ENCODE measurements at regions not wholly inside any gene's neighbourhood (a gene's known extent, or its start where the extent isn't known, plus 50 kb on each side); places are given as distances from the start of the nearest gene placed in this dataset.

- DNase-seq (ENCODE audit: low spot score): no peak
These were observed 93.1 kb upstream of the SPON1 start for GRCh38 chr11:13869398-13869886.

GRCh38 chr11:13874597-13874996 lies 87.9 kb upstream of the SPON1 start:
- no peak for DNase-seq (ENCODE audit: low spot score)

- no peak for DNase-seq (ENCODE audit: low spot score)
These were observed 86.9 kb upstream of the SPON1 start for GRCh38 chr11:13875643-13876042.

- DNase-seq (ENCODE audit: low spot score): no peak
These were observed 86.1 kb upstream of the SPON1 start for GRCh38 chr11:13876423-13876822.

GRCh38 chr11:13878077-13878476 lies 84.4 kb upstream of the SPON1 start:
- DNase-seq (ENCODE audit: low spot score): no peak

- DNase-seq (ENCODE audit: low spot score): no peak
These were observed 81.9 kb upstream of the SPON1 start for GRCh38 chr11:13880634-13881033.

GRCh38 chr11:13881226-13881905 lies 81.2 kb upstream of the SPON1 start:
- no peak for DNase-seq (ENCODE audit: low spot score)

GRCh38 chr11:13883042-13883441 lies 79.5 kb upstream of the SPON1 start:
- no peak for DNase-seq (ENCODE audit: low spot score)

- no peak for DNase-seq (ENCODE audit: low spot score)
These were observed 78.9 kb upstream of the SPON1 start for GRCh38 chr11:13883589-13883988.

GRCh38 chr11:13884158-13884799 lies 78.2 kb upstream of the SPON1 start:
- DNase-seq (ENCODE audit: low spot score): no peak

- DNase-seq (ENCODE audit: low spot score): no peak
These were observed 77.4 kb upstream of the SPON1 start for GRCh38 chr11:13885083-13885482.

- no peak for DNase-seq (ENCODE audit: low spot score)
These were observed 72.8 kb upstream of the SPON1 start for GRCh38 chr11:13889552-13890249.

- no peak for DNase-seq (ENCODE audit: low spot score)
These were observed 70.6 kb upstream of the SPON1 start for GRCh38 chr11:13891911-13892310.

- no peak for DNase-seq (ENCODE audit: low spot score)
These were observed 66.1 kb upstream of the SPON1 start for GRCh38 chr11:13896175-13896980.

GRCh38 chr11:13896981-13897353 lies 65.6 kb upstream of the SPON1 start:
- no peak for DNase-seq (ENCODE audit: low spot score)

GRCh38 chr11:13897646-13898276 lies 64.8 kb upstream of the SPON1 start:
- no peak for DNase-seq (ENCODE audit: low spot score)

GRCh38 chr11:13899603-13900002 lies 62.9 kb upstream of the SPON1 start:
- no peak for DNase-seq (ENCODE audit: low spot score)

GRCh38 chr11:13902523-13902922 lies 60.0 kb upstream of the SPON1 start:
- no peak for DNase-seq (ENCODE audit: low spot score)

- no peak for DNase-seq (ENCODE audit: low spot score)
These were observed 57.3 kb upstream of the SPON1 start for GRCh38 chr11:13905137-13905781.

- DNase-seq (ENCODE audit: low spot score): no peak
These were observed 54.8 kb upstream of the SPON1 start for GRCh38 chr11:13907678-13908077.

GRCh38 chr11:13908535-13908934 lies 54.0 kb upstream of the SPON1 start:
- no peak for DNase-seq (ENCODE audit: low spot score)

Measured in activated CD4-positive, alpha-beta T cell treated with anti-CD3 and anti-CD28 coated beads, Interleukin-2, Interleukin-4, amounts not matched to agents 100 ng/mL and 50 ng/mL, durations not matched to agents 16 hours and 8 hours (primary cell).